GM21390 (cell line): ENCODE measurements at regions not wholly inside any gene's neighbourhood (a gene's known extent, or its start where the extent isn't known, plus 50 kb on each side); places are given as distances from the start of the nearest gene placed in this dataset.
"Not testable (repeated sequence)": the region's sequence is repeated elsewhere in the genome, so short reads cannot be mapped to it uniquely, and the experiment has no call there.

Experiments used
- ATAC-seq: cut with Tn5 transposase; IDR thresholded peaks from one replicate; pipeline ENCODE4 v1.9.1; 2021; ENCODE audit not compliant: unreplicated experiment

DNA sequence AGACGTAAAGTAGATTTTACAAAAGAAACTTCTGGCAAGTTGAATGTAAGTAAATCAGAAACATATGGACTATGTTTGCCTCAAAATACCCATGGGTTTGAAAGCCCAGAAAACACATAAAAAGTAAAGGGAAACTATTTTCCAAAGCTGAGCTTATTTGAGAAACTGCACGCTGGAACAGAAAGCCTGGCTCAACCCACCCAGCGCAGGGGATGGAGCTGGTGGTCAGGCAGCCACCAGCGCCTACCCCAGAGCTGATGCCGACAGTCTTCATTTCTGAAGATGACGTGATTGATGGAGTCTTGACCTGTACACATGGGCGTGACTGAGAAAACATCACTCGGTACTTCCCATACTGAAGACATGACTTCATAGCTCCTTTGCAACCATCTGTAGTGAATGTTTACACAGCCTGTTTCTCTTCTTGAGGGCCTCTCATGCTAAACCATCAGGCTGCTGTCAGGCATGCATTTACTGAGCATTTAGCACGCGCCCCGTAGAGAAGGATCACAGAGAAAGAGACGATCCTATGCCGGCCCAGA is 232.6 kb upstream of the AUTS2 start:
- ATAC-seq, result no peak

- ATAC-seq, result no peak
Observed at GRCh38 chr7:69367780-69368179, 230.5 kb upstream of the AUTS2 start.

DNA sequence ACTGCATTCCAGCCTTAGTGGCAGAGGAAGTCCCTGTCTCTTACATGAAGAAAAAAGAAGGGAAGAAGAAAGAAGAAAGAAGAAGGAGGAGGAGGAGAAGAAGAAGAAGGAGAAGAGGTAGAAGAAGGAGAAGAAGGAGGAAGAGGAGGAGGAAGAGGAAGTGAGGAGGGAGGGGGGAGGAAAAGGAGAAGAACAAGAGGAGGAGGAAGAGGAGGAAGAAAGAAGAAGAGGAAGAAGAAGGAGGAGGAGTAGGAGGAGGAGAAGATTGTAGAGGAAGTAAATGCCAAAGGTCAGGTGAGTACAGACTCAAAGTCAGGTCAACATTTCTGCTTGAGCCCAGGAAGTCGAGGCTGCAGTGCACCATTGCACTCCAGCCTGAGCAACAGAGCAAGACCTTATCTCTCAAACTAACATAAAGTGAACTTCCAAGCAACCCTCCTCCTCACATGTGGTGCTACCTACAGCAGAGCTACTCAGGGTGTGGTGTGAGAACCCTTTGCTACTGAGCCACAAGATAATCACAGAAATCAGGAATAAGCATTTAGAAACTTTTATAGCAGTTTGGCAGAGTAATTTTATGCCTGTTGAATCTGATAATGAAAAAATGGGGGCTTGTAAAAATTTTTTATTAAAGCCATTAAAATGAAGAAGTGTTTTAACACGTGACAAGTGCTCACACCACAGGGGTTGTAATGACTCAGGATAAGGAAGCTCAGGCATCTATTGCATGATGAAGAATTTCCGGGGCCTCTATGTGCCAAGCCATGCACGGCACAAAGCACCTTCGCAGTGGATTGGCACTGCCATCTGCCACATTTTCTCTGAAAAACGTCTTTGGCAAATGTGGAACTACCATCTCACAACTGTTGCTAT is 224.9 kb upstream of the AUTS2 start:
- ATAC-seq, result no peak

DNA sequence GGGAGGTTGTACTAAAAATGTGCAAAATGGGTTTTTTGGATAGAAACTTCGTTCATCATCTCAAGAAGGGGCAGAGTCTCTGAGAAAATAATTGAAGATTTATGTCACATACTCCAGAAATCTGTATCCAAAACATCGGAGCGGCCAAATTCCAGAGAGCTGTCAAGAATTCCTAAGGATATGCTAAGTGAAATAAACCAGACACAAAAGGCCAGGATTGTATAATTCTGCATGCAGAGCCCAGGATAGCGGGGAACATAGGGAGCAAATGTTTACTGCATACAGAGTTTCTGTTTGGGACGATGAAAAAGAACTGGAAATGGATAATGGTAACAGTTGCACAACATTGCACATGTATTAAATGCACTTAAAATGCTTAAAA is 224.2 kb upstream of the AUTS2 start:
- ATAC-seq, result no peak

- ATAC-seq, result no peak
Observed at GRCh38 chr7:69377191-69377590, 221.1 kb upstream of the AUTS2 start.

DNA sequence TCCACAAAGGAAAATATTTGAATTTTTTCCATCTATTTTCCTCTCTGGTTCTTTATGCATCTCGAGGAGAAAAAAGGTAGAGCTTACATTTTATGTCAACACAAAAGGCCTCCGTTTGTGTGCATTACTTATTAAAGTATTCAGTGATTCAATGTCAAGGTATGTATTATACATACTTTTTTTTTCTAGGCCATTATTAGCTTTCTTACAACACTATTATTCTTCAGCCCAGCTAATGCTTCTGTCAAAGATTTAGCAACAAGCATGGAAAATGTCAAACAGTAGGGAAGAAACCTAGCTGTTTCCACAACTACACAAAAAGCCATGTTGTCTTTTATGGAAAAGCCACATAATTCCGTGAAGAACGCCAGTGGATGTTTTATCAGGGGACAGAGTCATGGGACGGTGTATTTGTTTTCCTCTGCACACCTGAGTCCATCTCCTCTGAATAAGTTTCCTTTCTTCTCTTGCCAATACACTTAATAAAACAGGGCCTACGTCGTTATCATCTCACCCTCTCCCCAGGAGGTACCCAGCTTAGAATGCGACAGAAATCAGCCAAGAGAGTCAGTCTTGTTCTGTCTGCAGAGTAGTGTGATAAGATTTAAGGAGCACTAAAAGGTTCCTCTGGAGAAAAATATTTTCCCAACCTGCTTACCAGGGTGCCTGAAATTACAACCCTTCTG is 209.7 kb upstream of the AUTS2 start:
- ATAC-seq, result no peak

- no peak for ATAC-seq
Observed at GRCh38 chr7:69389216-69389615, 209.1 kb upstream of the AUTS2 start.

DNA sequence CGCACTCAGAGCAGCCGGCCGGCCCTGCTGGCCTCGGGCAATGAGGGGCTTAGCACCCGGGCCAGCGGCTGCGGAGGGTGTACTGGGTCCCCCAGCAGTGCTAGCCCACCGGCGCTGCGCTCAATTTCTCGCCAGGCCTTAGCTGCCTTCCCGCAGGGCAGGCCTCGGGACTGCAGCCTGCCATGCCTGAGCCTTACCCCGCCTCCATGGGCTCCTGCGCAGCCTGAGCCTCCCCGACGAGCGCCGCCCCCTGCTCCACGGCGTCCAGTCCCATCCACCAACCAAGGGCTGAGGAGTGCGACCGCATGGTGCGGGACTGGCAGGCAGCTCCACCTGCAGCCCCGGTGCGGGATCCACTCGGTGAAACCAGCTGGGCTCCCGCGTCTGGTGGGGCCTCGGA is 204.4 kb upstream of the AUTS2 start:
- not testable (repeated sequence) for ATAC-seq

GRCh38 chr7:69395061-69395714 is 203.1 kb upstream of the AUTS2 start:
- ATAC-seq, result no peak

DNA sequence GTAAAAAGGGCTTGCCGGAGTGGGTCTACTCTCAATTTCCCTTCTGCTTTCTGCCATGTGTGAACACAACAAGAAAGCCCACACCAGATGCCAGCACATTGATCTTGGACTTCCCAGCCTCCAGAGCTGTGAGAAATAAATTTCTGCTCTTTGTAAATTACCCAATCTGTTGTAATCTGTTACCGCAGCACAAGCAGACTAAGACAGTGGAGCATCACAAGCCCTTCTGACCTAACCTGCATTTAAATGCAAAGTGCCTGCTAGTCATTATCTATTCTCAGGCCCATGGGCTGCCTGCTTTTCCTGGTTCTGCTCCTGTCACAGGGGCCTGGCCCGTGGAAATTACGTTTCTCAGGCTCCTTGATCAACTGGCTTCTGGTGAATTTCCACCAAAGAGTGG is 199.3 kb upstream of the AUTS2 start:
- no peak for ATAC-seq

GRCh38 chr7:69399401-69399800 is 198.9 kb upstream of the AUTS2 start:
- no peak for ATAC-seq

DNA sequence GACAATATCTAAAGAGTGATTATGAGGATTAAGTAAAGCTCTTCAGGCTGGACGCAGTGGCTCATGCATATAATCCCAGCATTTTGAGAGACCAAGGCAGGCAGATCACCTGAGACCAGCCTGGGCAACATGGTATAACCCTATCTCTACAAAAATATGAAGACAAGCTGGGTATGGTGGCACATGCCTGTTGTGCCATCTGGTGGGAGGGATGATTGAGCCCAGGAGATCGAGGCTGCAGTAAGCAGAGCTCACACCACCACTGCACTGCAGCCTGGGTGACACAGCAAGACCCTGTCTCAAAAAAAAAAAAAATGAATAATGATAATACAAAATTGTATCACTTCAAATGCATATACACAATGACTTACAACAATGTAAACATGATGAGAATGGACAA is 195.6 kb upstream of the AUTS2 start:
- ATAC-seq, result no peak

- no peak for ATAC-seq
Observed at GRCh38 chr7:69403169-69403568, 195.1 kb upstream of the AUTS2 start.

DNA sequence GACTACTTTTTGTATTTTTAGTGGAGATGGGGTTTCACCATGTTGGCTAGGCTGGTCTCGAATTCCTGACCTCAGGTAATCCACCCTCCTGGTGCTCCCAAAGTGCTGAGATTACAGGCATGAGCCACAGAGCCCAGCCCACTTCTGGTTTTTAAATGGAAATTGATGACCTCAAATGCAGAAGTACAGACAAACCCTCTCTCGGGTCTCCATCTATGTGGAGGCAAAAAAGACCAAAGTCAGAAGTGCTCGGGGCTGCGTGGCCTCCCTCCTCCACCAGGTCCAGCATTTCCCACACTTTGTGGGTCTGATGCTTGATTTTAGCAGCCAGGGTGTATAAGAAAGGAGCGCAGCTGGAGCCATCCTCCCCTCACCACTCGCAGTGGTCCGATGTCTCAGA is 187.3 kb upstream of the AUTS2 start:
- ATAC-seq, result no peak

DNA sequence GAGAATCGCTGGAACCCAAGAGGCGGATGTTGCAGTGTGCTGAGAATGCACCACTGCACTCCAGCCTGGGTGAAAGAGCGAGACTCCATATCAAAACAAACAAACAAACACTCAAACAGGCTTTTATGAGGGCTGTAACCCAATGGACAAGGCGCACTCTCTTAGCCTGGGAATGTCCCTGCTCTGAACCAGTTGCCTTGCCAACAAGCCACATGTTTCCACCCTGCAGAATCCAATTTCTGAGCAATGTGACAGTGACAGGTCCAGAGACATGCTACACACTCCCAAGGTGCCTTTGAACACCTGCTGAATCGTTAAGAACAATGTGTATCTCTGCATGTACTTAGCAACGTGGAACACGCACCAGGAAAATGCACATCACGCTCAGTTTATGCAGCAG is 186.8 kb upstream of the AUTS2 start:
- ATAC-seq, result no peak

GRCh38 chr7:69412331-69413146 is 185.7 kb upstream of the AUTS2 start:
- peak; percentile 97 for ATAC-seq

DNA sequence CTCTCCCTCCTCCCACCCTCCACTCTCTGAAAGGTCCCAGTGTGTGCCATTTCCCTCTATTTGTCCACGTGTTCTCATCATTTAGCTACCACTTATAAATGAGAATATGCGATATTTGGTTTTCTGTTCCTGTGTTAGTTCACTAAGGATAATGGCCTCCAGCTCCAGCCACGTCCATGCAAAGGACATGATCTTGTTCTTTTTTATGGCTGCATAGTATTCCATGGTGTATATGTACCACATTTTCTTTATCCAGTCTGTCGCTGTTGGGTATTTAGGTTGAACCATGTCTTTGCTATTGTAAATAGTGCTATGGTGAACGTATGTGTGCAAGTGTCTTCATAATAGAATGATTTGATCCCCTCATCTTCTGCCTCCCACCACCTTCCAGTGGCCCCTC is 183.7 kb upstream of the AUTS2 start:
- no peak for ATAC-seq

DNA sequence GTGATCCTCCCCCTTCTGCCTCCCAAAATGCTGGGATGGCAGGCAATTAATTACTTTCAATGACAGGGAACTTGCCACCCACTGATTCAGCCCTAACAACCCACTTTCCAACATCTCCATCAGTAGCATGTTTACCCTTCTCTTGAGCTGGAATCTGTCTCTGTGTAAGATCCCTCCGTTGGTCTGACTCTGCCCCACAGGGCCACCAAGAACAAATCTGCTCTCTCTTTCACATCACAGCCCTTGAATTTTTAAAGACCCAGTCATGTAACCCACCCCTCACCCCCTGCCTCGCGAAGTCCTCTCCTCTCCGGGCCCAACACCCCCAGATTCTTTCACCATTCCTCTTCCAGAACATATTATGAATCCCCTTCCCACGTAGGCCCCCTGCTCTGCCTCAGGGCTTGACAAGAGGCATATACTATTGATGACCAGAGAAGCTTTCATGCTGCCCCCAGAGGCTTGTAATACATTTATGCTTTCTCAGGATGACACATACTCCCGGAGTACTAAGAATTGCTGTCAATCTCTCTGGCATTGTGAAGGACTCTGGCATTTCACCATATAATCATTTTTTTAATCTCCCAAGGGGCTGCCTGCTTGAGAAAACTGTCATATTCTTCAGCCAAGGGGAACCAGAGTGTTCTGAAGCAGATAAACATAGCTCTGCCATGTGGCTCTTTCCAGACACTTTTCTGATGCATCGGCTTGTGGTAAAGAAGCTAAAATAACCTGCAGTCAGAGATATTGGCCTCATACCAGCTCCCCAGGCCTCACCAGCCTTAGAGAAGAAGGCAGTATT is 179.2 kb upstream of the AUTS2 start:
- no peak for ATAC-seq

GRCh38 chr7:69419934-69420333 is 178.3 kb upstream of the AUTS2 start:
- peak; percentile 81 for ATAC-seq

- ATAC-seq, result no peak
Observed at GRCh38 chr7:69422574-69422985, 175.7 kb upstream of the AUTS2 start.
